ENCODE measurements at regions not wholly inside any gene's neighbourhood (a gene's known extent, or its start where the extent isn't known, plus 50 kb on each side); places are given as distances from the start of the nearest gene placed in this dataset.
A peak's percentile ranks its signal among the peaks of the same experiment; 100 is the strongest.

GRCh38 chr2:19677825-19678518 lies 223.8 kb downstream of the TTC32 start:
- H3K4me3 ChIP-seq (replicated peaks; ENCODE audit: low read depth, low read length) = no peak overlapping the region
- H3K27me3 ChIP-seq (replicated peaks; ENCODE audit: control insufficient read depth, insufficient read depth, low read length) = no peaks in the 10 kb centered on the region; the same call in none of the 2 replicates
- H3K36me3 ChIP-seq (ENCODE audit: control insufficient read depth, insufficient read depth, low read length) = no peaks in the 10 kb centered on the region
- DNase-seq (ENCODE audit: extremely low read depth, insufficient read length) = no peak
- no peak for TF ChIP-seq CTCF (IDR thresholded peaks at IDR 0.05; ENCODE audit: insufficient read depth, low read length, poor library complexity, severe bottlenecking)

- no peak for DNase-seq (ENCODE audit: extremely low read depth, insufficient read length)
- no peak for TF ChIP-seq CTCF (IDR thresholded peaks at IDR 0.05; ENCODE audit: insufficient read depth, low read length, poor library complexity, severe bottlenecking)
- Histone ChIP-seq H3K36me3 (ENCODE audit: control insufficient read depth, insufficient read depth, low read length) (no peaks in the 10 kb centered on the region), H3K27me3 (replicated peaks; ENCODE audit: control insufficient read depth, insufficient read depth, low read length) (no peaks in the 10 kb centered on the region; the same call in none of the 2 replicates), H3K4me3 (replicated peaks; ENCODE audit: low read depth, low read length) (no peak overlapping the region)
Observed at GRCh38 chr2:19677215-19677777, 224.5 kb downstream of the TTC32 start.

GRCh38 chr2:19676770-19677169 lies 225.0 kb downstream of the TTC32 start:
- Histone ChIP-seq H3K27me3 (replicated peaks; ENCODE audit: control insufficient read depth, insufficient read depth, low read length) (no peaks in the 10 kb centered on the region; the same call in none of the 2 replicates), H3K36me3 (ENCODE audit: control insufficient read depth, insufficient read depth, low read length) (no peaks in the 10 kb centered on the region), H3K4me3 (replicated peaks; ENCODE audit: low read depth, low read length) (no peak overlapping the region)
- peak; percentile 15 for TF ChIP-seq CTCF (IDR thresholded peaks at IDR 0.05; ENCODE audit: insufficient read depth, low read length, poor library complexity, severe bottlenecking)
- no peak for DNase-seq (ENCODE audit: extremely low read depth, insufficient read length)

GRCh38 chr2:19675856-19676460 lies 225.8 kb downstream of the TTC32 start:
- H3K4me3 ChIP-seq (replicated peaks; ENCODE audit: low read depth, low read length) = no peak overlapping the region
- no peak for DNase-seq (ENCODE audit: extremely low read depth, insufficient read length)
- TF ChIP-seq CTCF (IDR thresholded peaks at IDR 0.05; ENCODE audit: insufficient read depth, low read length, poor library complexity, severe bottlenecking) = no peak
- no peaks in the 10 kb centered on the region; the same call in none of the 2 replicates for H3K27me3 ChIP-seq (replicated peaks; ENCODE audit: control insufficient read depth, insufficient read depth, low read length)
- no peaks in the 10 kb centered on the region for H3K36me3 ChIP-seq (ENCODE audit: control insufficient read depth, insufficient read depth, low read length)

- DNase-seq (ENCODE audit: extremely low read depth, insufficient read length) = no peak
- Histone ChIP-seq H3K36me3 (ENCODE audit: control insufficient read depth, insufficient read depth, low read length) (no peaks in the 10 kb centered on the region), H3K27me3 (replicated peaks; ENCODE audit: control insufficient read depth, insufficient read depth, low read length) (no peaks in the 10 kb centered on the region; the same call in none of the 2 replicates), H3K4me3 (replicated peaks; ENCODE audit: low read depth, low read length) (no peak overlapping the region)
- no peak for TF ChIP-seq CTCF (IDR thresholded peaks at IDR 0.05; ENCODE audit: insufficient read depth, low read length, poor library complexity, severe bottlenecking)
Observed at GRCh38 chr2:19675003-19675629, 226.7 kb downstream of the TTC32 start.
